ENCODE measurements at regions not wholly inside any gene's neighbourhood (a gene's known extent, or its start where the extent isn't known, plus 50 kb on each side); places are given as distances from the start of the nearest gene placed in this dataset.

- H3K4me1 ChIP-seq (ENCODE audit: control insufficient read depth in 2 of 2, insufficient read depth in 2 of 2, low read length in 2 of 2): no peaks in the 10 kb centered on the region
- H3K27me3 Mint-ChIP-seq: no peaks in the 10 kb centered on the region
- peaks cover 2% of the 10 kb centered on the region for H3K9me3 Mint-ChIP-seq (ENCODE audit: insufficient read depth)
- no peaks in the 10 kb centered on the region for H3K27me3 ChIP-seq (replicated peaks in 1 of 4; ENCODE audit: control extremely low read depth in 1 of 4, control insufficient read depth in 3 of 4, insufficient read depth in 4 of 4, low read length in 3 of 4)
- no peaks in the 10 kb centered on the region for H4K20me1 ChIP-seq (ENCODE audit: control insufficient read depth, insufficient read depth, low read length, poor library complexity, severe bottlenecking)
- DNase-seq (no peak), ATAC-seq (ENCODE audit: low read depth) (no peak)
- ChIA-PET CTCF (no interaction called here), POLR2A (no interaction called here)
- no peak overlapping the region for H3K27ac ChIP-seq (ENCODE audit: low read length in 2 of 2)
- H3K9ac ChIP-seq (ENCODE audit: low read length): no peak overlapping the region
- peaks cover 0 to 20% (median 7%) of the 10 kb centered on the region in 3 donors for H3K9me3 ChIP-seq (ENCODE audit: control extremely low read depth in 1 of 3, control insufficient read depth in 2 of 3, insufficient read depth in 1 of 3, low read length in 2 of 3)
- no peaks in the 10 kb centered on the region for H3K36me3 ChIP-seq (replicated peaks in 1 of 2; ENCODE audit: control extremely low read depth in 1 of 2, control insufficient read depth in 1 of 2, extremely low read depth in 1 of 2, insufficient read depth in 2 of 2, low read length in 1 of 2)
- H3K4me3 Mint-ChIP-seq: no peak overlapping the region
- H2AFZ ChIP-seq (ENCODE audit: insufficient read depth, low read depth, low read length, poor library complexity, severe bottlenecking): no peak overlapping the region
- no peak overlapping the region for H3K4me2 ChIP-seq (replicated peaks; ENCODE audit: low read depth, low read length, poor library complexity, severe bottlenecking)
- H3K27ac Mint-ChIP-seq: no peak overlapping the region
- no peaks in the 10 kb centered on the region for H3K79me2 ChIP-seq (ENCODE audit: control insufficient read depth, insufficient read depth, low read length)
- intact Hi-C loops (cut with micrococcal nuclease): no loop called here
- H3K4me1 Mint-ChIP-seq: no peaks in the 10 kb centered on the region
- H3K4me3 ChIP-seq (ENCODE audit: control extremely low read depth in 1 of 5, extremely low read depth in 1 of 5, insufficient read depth in 1 of 5, low read depth in 2 of 5, low read length in 4 of 5): no peak overlapping the region
- no CpG with 5 or more reads among the region's 2 CpGs for WGBS (ENCODE audit: insufficient coverage)
- TF ChIP-seq EZH2 (IDR thresholded peaks at IDR 0.05; ENCODE audit: borderline replicate concordance, insufficient read depth, low read depth, low read length, poor library complexity, severe bottlenecking): no peak
- no peak for TF ChIP-seq CTCF (IDR thresholded peaks at IDR 0.05)
These were observed 150.0 kb downstream of the BTBD3 start for GRCh38 chr20:12067686-12068085.

- POLR2A ChIA-PET: no interaction called here
- no peak for ATAC-seq (ENCODE audit: low read depth)
- no peaks in the 10 kb centered on the region for H3K4me1 Mint-ChIP-seq
These were observed 150.4 kb downstream of the BTBD3 start for GRCh38 chr20:12068121-12068520.

More at GRCh38 chr20:12068121-12068520, 150.4 kb downstream of the BTBD3 start:
- Histone ChIP-seq H3K4me2 (replicated peaks; ENCODE audit: low read depth, low read length, poor library complexity, severe bottlenecking) (no peak overlapping the region), H3K27ac (ENCODE audit: low read length in 2 of 2) (no peak overlapping the region), H3K9ac (ENCODE audit: low read length) (no peak overlapping the region), H3K36me3 (replicated peaks in 1 of 2; ENCODE audit: control extremely low read depth in 1 of 2, control insufficient read depth in 1 of 2, extremely low read depth in 1 of 2, insufficient read depth in 2 of 2, low read length in 1 of 2) (no peaks in the 10 kb centered on the region), H2AFZ (ENCODE audit: insufficient read depth, low read depth, low read length, poor library complexity, severe bottlenecking) (no peak overlapping the region), H3K9me3 (ENCODE audit: control extremely low read depth in 1 of 3, control insufficient read depth in 2 of 3, insufficient read depth in 1 of 3, low read length in 2 of 3) (peaks cover 0 to 20% (median 7%) of the 10 kb centered on the region in 3 donors), H4K20me1 (ENCODE audit: control insufficient read depth, insufficient read depth, low read length, poor library complexity, severe bottlenecking) (no peaks in the 10 kb centered on the region), H3K4me1 (ENCODE audit: control insufficient read depth in 2 of 2, insufficient read depth in 2 of 2, low read length in 2 of 2) (no peaks in the 10 kb centered on the region), H3K4me3 (ENCODE audit: control extremely low read depth in 1 of 5, extremely low read depth in 1 of 5, insufficient read depth in 1 of 5, low read depth in 2 of 5, low read length in 4 of 5) (no peak overlapping the region), H3K27me3 (replicated peaks in 1 of 4; ENCODE audit: control extremely low read depth in 1 of 4, control insufficient read depth in 3 of 4, insufficient read depth in 4 of 4, low read length in 3 of 4) (no peaks in the 10 kb centered on the region), H3K79me2 (ENCODE audit: control insufficient read depth, insufficient read depth, low read length) (no peaks in the 10 kb centered on the region)
- H3K27ac Mint-ChIP-seq: no peak overlapping the region
- CTCF ChIA-PET: no interaction called here
- TF ChIP-seq EZH2 (IDR thresholded peaks at IDR 0.05; ENCODE audit: borderline replicate concordance, insufficient read depth, low read depth, low read length, poor library complexity, severe bottlenecking) (no peak), CTCF (IDR thresholded peaks at IDR 0.05) (no peak)
- no CpG with 5 or more reads among the region's 1 CpG for WGBS (ENCODE audit: insufficient coverage)
- no peak overlapping the region for H3K4me3 Mint-ChIP-seq
- peaks cover 2% of the 10 kb centered on the region for H3K9me3 Mint-ChIP-seq (ENCODE audit: insufficient read depth)
- DNase-seq: no peak
- no peaks in the 10 kb centered on the region for H3K27me3 Mint-ChIP-seq
- intact Hi-C loops (cut with micrococcal nuclease): no loop called here

All from B cell (primary cell).